NCI-H2171 treated with DMSO at 0.1 percent for 48 hours (cell line): ENCODE measurements at regions not wholly inside any gene's neighbourhood (a gene's known extent, or its start where the extent isn't known, plus 50 kb on each side); places are given as distances from the start of the nearest gene placed in this dataset.

Experiments used
- DNase-seq: peaks from one replicate; lab custom pipeline; 2025; lab: John Stamatoyannopoulos, UW

DNA sequence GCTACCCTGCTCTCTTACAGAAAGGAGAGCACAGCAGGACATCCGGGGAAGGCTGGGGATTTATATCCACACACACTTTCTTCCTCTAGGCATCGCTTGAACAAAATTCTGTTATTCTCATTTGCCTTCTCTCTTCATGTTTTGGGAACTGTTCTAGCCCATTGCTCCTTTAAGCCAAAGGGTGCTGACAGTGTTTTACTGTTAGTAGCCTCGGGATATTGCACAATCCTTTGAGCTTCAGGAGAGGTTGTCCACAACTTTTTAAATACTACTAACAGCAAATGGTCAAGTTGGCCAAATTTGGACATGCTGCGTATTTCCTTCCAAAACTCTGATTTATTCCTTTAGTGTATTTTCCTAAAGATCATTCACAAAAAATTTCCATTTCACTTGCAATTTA, 579.2 kb upstream of the RGS18 start:
- DNase-seq, result no peak

GRCh38 chr1:191582169-191582568, 576.1 kb upstream of the RGS18 start:
- DNase-seq, result no peak

- DNase-seq, result no peak
These were observed 573.2 kb upstream of the RGS18 start for GRCh38 chr1:191585095-191585494.

- no peak for DNase-seq
These were observed 569.4 kb upstream of the RGS18 start for GRCh38 chr1:191588905-191589304.

GRCh38 chr1:191589536-191589935, 568.7 kb upstream of the RGS18 start:
- no peak for DNase-seq

DNA sequence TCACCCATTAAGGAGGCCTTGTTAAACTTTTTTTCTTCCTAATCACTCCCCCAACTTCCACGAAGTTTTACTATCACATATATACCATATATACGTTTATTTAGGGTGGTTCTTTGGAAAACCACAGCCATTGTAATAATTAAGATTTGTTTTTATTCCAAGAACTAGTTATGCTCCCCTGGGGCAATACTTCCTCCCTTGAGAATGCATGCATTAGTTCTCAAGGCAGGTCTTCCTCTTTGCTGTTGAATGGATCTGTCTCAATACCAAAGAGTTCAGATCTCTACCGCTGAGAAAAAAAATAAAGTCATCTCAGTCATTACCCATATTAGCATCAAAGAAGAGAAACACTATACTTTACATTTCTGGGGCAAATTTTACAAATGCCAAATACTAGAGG, 567.7 kb upstream of the RGS18 start:
- no peak for DNase-seq

DNA sequence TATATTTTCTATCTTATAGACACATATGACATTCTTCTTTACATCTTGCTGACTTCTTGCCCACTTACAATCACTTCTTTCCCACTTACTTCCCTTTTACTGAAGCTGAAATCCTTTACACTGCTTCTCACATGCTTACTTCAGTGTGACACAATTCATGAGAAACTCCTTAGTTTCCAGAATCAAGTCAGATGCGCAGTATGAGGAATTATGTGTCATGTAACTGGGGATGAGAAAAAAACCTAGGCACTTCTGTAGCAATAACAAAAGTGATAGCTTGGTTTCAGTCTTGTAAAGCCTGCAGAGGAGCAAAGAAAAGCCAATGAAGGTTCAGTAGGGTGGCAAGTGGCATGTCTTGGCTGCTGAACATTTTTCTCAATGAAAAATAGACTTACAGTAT, 566.2 kb upstream of the RGS18 start:
- DNase-seq, result no peak

DNA sequence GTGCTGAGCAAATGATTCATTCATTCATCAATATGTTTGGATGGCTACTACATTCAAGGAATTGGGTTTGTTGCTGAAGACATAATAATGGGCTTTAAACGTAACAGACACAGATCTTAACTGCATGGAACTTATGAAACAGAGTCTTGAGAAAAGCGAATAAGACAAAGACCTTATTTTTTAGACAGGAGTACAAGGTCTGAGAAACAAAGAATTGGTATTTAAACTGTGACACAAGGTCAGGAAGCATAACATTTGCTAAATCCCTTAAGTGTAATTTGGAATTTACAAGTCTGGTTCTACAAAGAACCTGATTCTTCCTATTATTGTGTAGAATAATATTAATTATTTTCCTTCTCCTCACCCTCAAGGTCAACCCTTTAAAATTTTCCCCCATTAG, 565.4 kb upstream of the RGS18 start:
- no peak for DNase-seq

GRCh38 chr1:191595170-191595569, 563.1 kb upstream of the RGS18 start:
- DNase-seq, result no peak

DNA sequence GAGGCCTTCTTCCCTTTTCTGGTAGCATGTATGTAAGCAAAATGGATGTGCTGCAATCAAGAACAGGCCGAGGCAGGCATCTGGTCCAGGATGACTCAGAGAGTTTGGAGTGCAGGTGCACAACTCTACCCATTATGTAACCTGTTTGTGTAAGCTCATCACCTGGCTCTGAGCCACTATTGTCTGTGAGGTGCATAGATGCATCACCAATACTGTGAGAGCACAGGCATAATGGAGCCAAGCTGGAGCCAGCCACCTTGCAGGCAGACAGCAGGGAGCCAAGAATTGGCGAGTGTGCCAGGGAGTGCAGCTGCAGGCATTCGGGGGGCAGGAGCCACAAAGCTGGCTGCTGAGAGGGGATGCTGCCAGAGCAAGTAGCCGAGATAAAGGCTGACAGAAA, 549.9 kb upstream of the RGS18 start:
- peak; percentile 90 for DNase-seq

DNA sequence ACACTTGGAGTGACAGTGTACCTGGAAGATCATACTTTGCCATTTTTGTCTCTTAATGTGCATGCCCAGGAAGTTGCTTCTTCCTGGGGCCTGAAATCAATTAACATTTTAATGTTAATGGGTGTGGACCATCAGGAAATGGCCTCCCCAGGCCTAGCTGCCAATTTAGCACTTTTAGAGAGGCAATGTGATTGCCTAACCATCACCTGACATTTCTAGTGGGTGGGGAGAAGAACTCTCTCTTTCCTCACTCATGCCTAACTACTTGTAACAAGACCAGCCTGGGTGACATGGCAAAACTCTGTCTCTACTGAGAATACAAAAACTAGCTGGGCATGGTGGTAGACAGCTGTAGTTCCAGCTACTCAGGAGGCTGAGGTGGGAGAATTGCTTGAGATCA, 549.0 kb upstream of the RGS18 start:
- DNase-seq, result no peak

DNA sequence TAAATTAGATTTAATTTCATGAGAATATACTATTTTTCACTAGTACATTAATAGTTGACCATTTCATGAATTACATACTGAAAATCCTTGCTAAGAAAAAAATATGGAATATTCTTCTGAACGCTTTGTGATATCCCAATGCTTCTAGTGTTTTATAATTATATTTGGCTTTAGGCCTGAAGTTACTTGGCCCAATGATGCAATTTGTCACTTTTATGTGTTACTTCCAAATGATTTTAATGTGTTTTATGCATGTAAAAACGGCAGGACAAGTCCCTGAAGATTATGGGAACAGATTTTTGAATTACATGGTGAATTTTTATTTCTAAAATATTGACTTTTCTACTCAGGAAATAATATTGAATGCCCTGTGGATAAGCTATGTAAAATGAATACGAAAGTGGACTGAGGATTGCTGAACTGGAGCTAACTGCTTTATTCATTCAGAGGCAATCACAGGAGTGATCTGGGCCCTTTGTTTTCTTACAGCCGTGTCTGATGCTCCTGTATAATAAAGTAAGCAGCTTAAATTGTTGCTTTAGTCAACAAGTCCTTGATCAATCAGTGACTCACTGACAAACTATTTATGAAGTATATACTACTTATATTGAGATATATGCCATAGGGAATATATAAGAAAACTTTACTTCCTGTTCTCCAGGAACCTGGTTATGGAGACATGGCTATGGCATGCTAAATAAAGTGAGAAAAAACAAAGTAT, 543.0 kb upstream of the RGS18 start:
- DNase-seq, result no peak

GRCh38 chr1:191618181-191618580, 540.1 kb upstream of the RGS18 start:
- DNase-seq, result no peak

DNA sequence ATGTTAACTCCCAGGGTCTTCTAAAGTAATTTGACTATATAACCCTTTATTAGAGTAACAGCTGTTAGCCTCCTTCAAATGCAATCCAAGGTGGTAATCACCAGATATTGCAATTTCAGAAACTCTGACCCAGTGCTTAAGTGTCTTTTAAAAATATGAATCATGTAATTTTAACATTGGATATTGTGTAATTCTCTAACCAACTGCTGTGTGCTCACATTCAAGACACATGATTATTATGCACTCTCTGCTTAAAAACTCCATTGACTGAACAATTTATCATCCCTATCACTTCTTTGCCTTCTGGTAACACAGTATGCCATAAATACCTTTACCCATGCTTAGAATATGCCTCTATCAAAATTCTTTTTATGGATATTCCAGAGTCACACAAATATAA, 537.4 kb upstream of the RGS18 start:
- DNase-seq, result no peak

DNA sequence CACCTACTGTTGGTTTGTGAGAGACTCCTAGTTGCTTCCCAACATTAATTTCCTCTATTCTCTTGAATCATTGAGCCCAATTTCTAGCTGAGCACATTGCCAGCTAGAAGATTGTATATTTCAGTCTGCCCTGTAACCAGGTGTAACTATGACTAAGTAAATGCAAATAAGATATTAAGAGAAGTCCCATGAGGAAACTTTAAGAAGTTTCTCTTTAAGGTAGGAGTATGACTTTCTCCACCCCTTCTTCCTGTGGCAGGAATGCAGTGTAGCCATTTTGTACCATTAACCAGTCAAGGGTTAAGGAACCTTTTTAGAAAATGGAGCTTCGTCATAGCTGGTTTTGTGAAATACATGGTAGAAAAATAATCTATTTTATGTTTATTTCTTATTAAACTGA, 534.2 kb upstream of the RGS18 start:
- DNase-seq, result no peak

- no peak for DNase-seq
These were observed 528.4 kb upstream of the RGS18 start for GRCh38 chr1:191629836-191630235.

DNA sequence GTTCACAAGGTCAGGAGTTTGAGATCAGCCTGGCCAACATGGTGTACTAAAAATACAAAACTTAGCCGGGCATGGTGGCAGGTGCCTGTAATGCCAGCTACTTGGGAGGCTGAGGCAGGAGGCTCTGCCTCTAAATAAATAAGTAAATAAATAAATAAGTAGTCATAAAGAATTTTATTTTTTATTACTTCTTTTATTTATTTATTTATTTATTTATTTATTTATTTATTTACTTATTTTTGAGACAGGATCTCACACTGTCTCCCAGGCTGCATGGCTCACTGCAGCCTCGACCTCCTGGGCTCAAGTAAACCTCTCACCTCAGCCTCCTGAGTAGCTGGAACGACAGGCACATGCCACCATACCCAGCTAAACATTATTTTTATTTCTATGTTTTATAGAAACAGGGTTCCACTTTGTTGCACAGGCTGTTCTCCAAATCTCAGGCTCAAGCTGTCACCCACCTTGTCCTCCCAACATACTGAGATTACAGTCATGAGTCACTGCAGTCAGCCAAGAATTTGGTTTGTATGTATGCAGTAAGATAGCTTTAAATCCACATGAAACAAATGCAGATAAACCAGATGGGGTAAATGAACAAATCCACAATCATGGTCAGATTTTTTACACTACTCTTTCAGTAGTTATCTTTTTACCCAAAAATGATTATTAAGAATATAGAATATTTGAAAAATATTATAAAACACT, 523.3 kb upstream of the RGS18 start:
- DNase-seq, result no peak

GRCh38 chr1:191636345-191636744, 521.9 kb upstream of the RGS18 start:
- DNase-seq, result no peak

- DNase-seq, result no peak
These were observed 516.6 kb upstream of the RGS18 start for GRCh38 chr1:191641420-191642260.

- no peak for DNase-seq
These were observed 515.2 kb upstream of the RGS18 start for GRCh38 chr1:191643060-191643459.

- DNase-seq, result no peak
These were observed 509.3 kb upstream of the RGS18 start for GRCh38 chr1:191648939-191649338.

GRCh38 chr1:191662051-191662450, 496.2 kb upstream of the RGS18 start:
- DNase-seq, result no peak

DNA sequence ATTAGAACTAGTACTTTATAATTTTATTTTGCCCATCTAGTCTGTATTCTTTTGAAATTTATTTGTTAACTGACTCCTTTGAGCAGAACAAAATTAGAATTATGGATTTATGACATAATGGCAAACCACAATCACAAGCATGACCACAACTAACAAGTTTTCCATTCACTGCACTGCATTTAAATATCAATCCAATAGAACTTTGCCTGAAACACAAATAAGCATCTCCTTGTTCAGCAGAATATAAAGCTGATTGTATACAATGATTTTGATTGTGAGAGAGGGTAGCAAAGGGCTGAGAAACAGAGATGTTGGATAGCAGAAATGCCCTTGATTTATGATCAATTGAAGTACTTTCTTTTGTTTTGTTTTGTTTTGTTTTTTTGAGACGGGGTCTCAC, 495.5 kb upstream of the RGS18 start:
- DNase-seq, result no peak
